ENCODE measurements at regions not wholly inside any gene's neighbourhood (a gene's known extent, or its start where the extent isn't known, plus 50 kb on each side); places are given as distances from the start of the nearest gene placed in this dataset.

DNA sequence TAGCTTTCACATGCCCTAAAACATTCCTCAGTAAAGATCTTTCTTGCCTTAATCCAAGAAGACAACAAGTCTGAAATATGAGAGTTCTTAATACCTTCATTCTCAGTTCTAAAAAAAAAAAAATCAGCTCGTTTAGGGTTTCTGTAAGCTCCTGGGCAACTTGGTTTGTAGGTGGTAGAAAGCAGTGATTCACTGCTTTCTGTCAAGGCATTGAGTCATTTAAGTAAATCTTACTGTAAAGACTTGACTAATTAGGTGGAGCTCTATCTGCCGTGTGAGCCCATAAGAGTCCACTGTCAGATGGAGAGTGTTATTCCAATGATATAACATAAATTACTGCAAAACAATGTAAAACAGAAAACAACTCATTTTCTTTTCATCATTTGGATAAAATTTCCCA, 56.1 kb upstream of the MAST4 start:
- no peak for TF ChIP-seq POLR2AphosphoS2 (IDR thresholded peaks at IDR 0.05; ENCODE audit: low read depth, low read length)
- TF ChIP-seq ZBTB7A (CRISPR knock-in tag; IDR thresholded peaks at IDR 0.05) = no peak
- TF ChIP-seq ZBTB44 (CRISPR knock-in tag; IDR thresholded peaks at IDR 0.05) = no peak
- no peak for TF ChIP-seq SRF (IDR thresholded peaks at IDR 0.05; ENCODE audit: low read depth, low read length)
- no peak for TF ChIP-seq SNRNP70 (IDR thresholded peaks at IDR 0.05; ENCODE audit: low read depth, low read length)
- no peak for TF ChIP-seq POLR2A (IDR thresholded peaks at IDR 0.05; ENCODE audit: insufficient read depth in 1 of 2, low read depth in 2 of 2, low read length in 2 of 2)
- no peak for TF ChIP-seq ZNF687 (CRISPR knock-in tag; IDR thresholded peaks at IDR 0.05)
- TF ChIP-seq ARHGAP35 (CRISPR knock-in tag; IDR thresholded peaks at IDR 0.05; ENCODE audit: borderline replicate concordance) = no peak
- no peak for TF ChIP-seq ZNF567 (CRISPR knock-in tag; IDR thresholded peaks at IDR 0.05; ENCODE audit: borderline replicate concordance)
- TF ChIP-seq NONO (IDR thresholded peaks at IDR 0.05) = no peak
- no peak for TF ChIP-seq NONO (CRISPR knock-in tag; conservative IDR thresholded peaks at IDR 0.05)
- no peak for TF ChIP-seq MED1 (CRISPR knock-in tag; IDR thresholded peaks at IDR 0.05)
